ENCODE measurements at regions not wholly inside any gene's neighbourhood (a gene's known extent, or its start where the extent isn't known, plus 50 kb on each side); places are given as distances from the start of the nearest gene placed in this dataset.

DNA sequence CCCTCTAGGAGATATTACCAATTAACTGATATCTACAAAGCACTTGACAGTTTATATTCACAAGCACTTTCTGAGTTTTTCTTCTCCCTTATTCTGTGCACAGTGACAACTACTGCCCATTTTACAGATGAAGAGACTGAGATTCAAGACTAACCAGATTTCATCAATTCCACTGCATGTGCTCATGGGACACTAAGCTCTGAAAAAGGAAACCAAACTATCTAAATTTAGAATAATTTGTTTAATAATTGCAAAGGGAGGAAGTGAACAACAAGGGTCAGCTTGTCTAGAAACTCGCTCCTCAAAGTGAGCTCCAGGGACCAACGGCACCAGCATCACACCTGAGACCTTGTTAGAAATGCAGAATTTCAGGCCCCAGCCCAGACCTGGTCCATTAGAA, 50.8 kb upstream of the MYLIP start:
- TF ChIP-seq, protein P1, sequence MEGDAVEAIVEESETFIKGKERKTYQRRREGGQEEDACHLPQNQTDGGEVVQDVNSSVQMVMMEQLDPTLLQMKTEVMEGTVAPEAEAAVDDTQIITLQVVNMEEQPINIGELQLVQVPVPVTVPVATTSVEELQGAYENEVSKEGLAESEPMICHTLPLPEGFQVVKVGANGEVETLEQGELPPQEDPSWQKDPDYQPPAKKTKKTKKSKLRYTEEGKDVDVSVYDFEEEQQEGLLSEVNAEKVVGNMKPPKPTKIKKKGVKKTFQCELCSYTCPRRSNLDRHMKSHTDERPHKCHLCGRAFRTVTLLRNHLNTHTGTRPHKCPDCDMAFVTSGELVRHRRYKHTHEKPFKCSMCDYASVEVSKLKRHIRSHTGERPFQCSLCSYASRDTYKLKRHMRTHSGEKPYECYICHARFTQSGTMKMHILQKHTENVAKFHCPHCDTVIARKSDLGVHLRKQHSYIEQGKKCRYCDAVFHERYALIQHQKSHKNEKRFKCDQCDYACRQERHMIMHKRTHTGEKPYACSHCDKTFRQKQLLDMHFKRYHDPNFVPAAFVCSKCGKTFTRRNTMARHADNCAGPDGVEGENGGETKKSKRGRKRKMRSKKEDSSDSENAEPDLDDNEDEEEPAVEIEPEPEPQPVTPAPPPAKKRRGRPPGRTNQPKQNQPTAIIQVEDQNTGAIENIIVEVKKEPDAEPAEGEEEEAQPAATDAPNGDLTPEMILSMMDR (IDR thresholded peaks at IDR 0.05; ENCODE audit: borderline replicate concordance, insufficient read depth, low read depth, low read length) = no peak
- H3K4me3 ChIP-seq (ENCODE audit: low read depth, low read length) = no peak overlapping the region

DNA sequence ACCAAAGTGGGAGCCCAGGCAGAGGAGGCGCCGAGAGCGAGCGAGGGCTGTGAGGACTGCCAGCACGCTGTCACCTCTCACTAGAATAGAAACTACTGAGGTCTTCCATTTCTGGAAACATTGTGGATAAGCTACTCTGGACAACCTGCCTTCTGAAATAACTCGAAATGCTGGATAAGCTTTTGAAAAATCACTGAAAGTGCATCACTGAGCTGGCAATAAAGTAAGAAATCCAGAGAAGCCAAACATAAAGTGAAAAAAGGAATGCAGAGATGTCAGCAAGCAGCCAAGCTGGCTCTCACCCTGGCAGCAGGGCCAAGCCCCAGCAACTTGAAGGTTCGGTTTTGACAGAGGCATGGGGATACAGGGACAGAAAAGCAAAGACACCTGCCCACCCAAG, 59.2 kb upstream of the MYLIP start:
- H3K4me3 ChIP-seq (ENCODE audit: low read depth, low read length) = no peak overlapping the region
- TF ChIP-seq, protein P1 (IDR thresholded peaks at IDR 0.05; ENCODE audit: borderline replicate concordance, insufficient read depth, low read depth, low read length) = no peak

DNA sequence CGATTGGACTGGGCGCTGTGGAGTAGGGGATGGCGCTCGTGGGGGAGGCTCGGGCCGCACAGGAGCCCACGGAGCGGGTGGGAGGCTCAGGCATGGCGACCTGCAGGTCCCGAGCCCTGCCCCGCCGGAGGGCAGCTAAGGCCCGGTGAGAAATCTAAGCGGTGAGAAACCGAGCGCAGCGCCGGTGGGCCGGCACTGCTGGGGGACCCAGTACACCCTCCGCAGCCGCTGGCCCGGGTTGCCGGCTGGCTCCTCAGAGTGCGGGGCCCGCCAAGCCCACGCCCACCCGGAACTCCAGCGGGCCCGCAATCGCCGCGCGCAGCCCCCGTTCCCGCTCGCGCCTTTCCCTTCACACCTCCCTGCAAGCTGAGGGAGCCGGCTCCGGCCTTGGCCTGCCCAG, 59.7 kb upstream of the MYLIP start:
- TF ChIP-seq, protein P1 (IDR thresholded peaks at IDR 0.05; ENCODE audit: borderline replicate concordance, insufficient read depth, low read depth, low read length) = no peak
- no peak overlapping the region for H3K4me3 ChIP-seq (ENCODE audit: low read depth, low read length)

DNA sequence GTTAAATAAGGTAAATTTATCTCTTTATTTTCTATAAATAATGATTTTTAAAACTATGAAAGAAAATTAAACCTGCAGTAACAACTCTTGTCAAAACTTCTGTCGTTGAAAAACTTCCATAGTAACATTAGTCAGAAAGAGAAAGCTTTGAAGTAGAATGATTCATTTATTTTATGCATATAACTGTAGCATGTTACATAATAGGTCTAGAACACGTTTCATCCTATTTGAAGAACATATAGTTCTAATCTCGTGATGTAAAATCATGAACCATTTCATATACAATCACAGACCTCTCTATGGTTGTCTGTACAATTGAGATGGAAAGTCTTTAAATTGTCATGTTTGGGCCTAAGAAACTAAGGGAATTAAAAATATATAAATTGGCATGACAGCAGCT, 61.3 kb upstream of the MYLIP start:
- TF ChIP-seq, protein P1 (IDR thresholded peaks at IDR 0.05; ENCODE audit: borderline replicate concordance, insufficient read depth, low read depth, low read length) = no peak
- no peak overlapping the region for H3K4me3 ChIP-seq (ENCODE audit: low read depth, low read length)

DNA sequence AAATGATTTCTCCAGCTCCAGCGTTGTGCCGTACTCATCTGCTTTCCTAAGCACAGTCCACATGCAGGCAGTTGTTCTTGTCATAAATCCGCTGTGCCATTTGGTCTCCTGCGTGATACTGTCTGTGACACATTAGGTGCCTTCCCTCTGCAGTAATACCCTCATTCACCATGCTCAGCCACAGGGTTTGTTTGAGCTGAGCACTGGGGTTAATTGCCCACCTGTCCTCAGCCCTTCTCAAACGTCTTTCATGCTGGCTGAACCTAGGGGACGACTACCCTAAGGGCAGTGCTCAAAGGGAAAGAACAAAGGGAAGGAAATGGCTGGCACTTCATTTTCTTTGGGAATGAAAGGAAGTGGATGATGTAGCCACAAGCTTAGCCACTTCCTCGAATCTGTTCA, 64.2 kb upstream of the MYLIP start:
- TF ChIP-seq, protein P1 (IDR thresholded peaks at IDR 0.05; ENCODE audit: borderline replicate concordance, insufficient read depth, low read depth, low read length) = no peak
- H3K4me3 ChIP-seq (ENCODE audit: low read depth, low read length) = no peak overlapping the region

DNA sequence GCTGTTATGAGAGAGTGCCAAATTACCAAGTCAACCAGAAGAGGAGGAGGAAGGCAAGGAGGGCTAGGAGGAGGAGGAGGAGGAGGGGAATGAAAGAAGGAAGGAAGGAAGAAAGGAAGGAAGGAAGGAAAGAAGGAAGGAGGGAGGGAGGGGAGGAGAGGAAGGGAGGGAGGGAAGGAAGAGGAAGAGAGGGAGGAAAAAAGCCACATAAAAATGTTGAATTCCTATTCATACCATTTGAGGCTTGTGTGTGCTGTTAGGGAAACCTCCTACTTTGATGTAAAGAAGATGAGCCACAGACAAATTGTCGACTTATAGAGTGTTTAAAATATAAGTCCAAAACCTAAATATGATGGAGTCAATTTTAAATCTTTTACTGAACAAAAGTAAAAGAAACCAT, 65.3 kb upstream of the MYLIP start:
- H3K4me3 ChIP-seq (ENCODE audit: low read depth, low read length) = no peak overlapping the region
- TF ChIP-seq, protein P1 (IDR thresholded peaks at IDR 0.05; ENCODE audit: borderline replicate concordance, insufficient read depth, low read depth, low read length) = no peak

DNA sequence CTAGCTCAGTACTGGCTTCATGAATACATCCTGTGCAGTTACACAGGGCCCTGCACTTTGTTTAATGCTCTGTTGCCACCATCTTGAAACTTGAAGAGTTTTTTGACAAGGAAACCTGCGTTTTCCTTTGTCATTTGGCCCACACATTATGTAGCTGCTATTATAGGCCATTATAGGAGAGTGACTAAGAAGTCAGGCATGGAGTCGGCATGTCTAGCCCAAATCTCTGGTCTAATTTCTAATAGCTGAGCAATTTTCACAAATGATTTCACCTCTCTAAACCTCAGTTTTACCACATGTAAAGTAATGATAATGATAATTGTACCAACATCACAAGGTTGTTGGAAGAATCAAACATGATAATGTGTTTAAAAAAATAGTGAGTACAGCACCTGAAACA, 67.1 kb upstream of the MYLIP start:
- H3K4me3 ChIP-seq (ENCODE audit: low read depth, low read length) = no peak overlapping the region
- TF ChIP-seq, protein P1 (IDR thresholded peaks at IDR 0.05; ENCODE audit: borderline replicate concordance, insufficient read depth, low read depth, low read length) = no peak

All from GM12875 (cell line).